Naive B cell (primary cell): ENCODE measurements at regions not wholly inside any gene's neighbourhood (a gene's known extent, or its start where the extent isn't known, plus 50 kb on each side); places are given as distances from the start of the nearest gene placed in this dataset.
A peak's percentile ranks its signal among the peaks of the same experiment; 100 is the strongest.
"Not testable (repeated sequence)": the region's sequence is repeated elsewhere in the genome, so short reads cannot be mapped to it uniquely, and the experiment has no call there.

Source experiments
- ATAC-seq, 2 donors: fragments of 150-1000 bp; cut with Tn5 transposase; 2 replicates each; pipeline ENCODE4 v1.10.0; 2021; ENCODE audit warnings: low read depth in 2 of 2, mild to moderate bottlenecking in 2 of 2, moderate library complexity in 2 of 2
- DNase-seq: peaks from one replicate; pipeline ENCODE4 v3.0.0; 2022
- H3K27ac Mint-ChIP-seq, 6 donors: one replicate each; pipeline ENCODE4 v1.8.0; 2020 to 2022; ENCODE audit warnings: mild to moderate bottlenecking in 6 of 6, mixed read lengths in 6 of 6, moderate library complexity in 5 of 6, inconsistent platforms in 2 of 6
- H3K27me3 Mint-ChIP-seq, 3 donors: one replicate each; pipeline ENCODE4 v1.8.0; 2021 to 2022; ENCODE audit warnings: mixed read lengths in 3 of 3, mild to moderate bottlenecking in 1 of 3
- H3K36me3 Mint-ChIP-seq, 2 donors: one replicate each; pipeline ENCODE4 v1.8.0; 2020 to 2022; ENCODE audit warnings: mixed read lengths in 2 of 2, inconsistent platforms in 1 of 2, mild to moderate bottlenecking in 1 of 2
- H3K4me1 Mint-ChIP-seq, 3 donors: one replicate each; pipeline ENCODE4 v1.8.0; 2020 to 2022; ENCODE audit warnings: mixed read lengths in 3 of 3, inconsistent platforms in 1 of 3, mild to moderate bottlenecking in 1 of 3, moderate library complexity in 1 of 3
- H3K4me3 Mint-ChIP-seq, 8 donors: one replicate each; pipeline ENCODE4 v1.8.0; 2020 to 2022; ENCODE audit warnings: mild to moderate bottlenecking in 8 of 8, mixed read lengths in 8 of 8, moderate library complexity in 8 of 8, inconsistent platforms in 2 of 8
- H3K9me3 Mint-ChIP-seq, 7 donors: one replicate each; pipeline ENCODE4 v1.8.0; 2020 to 2022; ENCODE audit warnings: mixed read lengths in 7 of 7, mild to moderate bottlenecking in 5 of 7, inconsistent platforms in 2 of 7, moderate library complexity in 1 of 7

DNA sequence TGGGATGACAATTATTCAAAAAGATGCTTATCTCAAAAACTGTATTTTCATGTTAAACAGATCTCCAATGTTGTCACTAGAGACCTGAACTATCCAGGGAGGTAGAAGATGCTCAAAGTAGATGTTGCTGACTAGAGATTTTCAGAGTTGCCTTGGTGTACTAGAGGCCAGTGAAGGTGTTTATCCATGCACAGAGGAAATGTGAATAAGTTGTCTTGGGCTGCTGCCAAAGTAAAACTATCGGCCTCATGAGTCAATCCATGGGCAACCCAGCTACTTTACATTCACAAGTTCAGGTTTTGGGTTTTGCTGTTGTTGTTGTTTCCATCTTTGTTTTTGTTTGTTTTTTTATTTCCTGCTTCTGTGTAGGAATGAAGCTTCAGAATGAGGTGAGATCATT, 141.1 kb upstream of the RANBP3L start:
- no peak for DNase-seq
- H3K4me1 Mint-ChIP-seq: no peaks in the 10 kb centered on the region
- no peak overlapping the region for H3K4me3 Mint-ChIP-seq
- H3K27ac Mint-ChIP-seq: peak overlapping the region in 1 of 6 donors; percentile 61
- H3K27me3 Mint-ChIP-seq: peaks cover 0 to 15% (median 8%) of the 10 kb centered on the region in 3 donors
- no peaks in the 10 kb centered on the region for H3K36me3 Mint-ChIP-seq
- H3K9me3 Mint-ChIP-seq: peaks cover 0 to 2% (median 0%) of the 10 kb centered on the region in 7 donors
- ATAC-seq: no peak

DNA sequence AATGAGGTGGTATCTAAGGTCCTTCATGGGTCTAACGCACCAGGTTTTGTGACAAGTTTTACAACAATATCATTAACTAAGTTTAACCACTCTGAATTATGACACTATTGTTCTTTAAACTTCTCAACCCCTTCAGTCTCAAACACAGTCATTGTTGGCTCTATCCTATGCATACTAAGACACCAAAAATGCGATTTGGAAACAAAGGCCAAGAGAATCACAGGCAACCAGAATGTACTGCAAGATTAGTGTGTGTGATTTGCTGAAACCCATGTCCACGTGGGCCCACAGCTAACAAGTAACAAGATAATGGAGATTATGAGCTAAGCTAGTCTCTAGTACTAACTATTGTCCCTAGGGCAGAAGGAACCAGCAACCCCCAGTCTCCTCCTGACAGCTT, 142.2 kb upstream of the RANBP3L start:
- Mint-ChIP-seq H3K27ac (no peak overlapping the region), H3K27me3 (peaks cover 0 to 14% (median 5%) of the 10 kb centered on the region in 3 donors), H3K9me3 (no peaks in the 10 kb centered on the region), H3K36me3 (no peaks in the 10 kb centered on the region), H3K4me1 (no peaks in the 10 kb centered on the region), H3K4me3 (no peak overlapping the region)
- DNase-seq (no peak), ATAC-seq (no peak)

DNA sequence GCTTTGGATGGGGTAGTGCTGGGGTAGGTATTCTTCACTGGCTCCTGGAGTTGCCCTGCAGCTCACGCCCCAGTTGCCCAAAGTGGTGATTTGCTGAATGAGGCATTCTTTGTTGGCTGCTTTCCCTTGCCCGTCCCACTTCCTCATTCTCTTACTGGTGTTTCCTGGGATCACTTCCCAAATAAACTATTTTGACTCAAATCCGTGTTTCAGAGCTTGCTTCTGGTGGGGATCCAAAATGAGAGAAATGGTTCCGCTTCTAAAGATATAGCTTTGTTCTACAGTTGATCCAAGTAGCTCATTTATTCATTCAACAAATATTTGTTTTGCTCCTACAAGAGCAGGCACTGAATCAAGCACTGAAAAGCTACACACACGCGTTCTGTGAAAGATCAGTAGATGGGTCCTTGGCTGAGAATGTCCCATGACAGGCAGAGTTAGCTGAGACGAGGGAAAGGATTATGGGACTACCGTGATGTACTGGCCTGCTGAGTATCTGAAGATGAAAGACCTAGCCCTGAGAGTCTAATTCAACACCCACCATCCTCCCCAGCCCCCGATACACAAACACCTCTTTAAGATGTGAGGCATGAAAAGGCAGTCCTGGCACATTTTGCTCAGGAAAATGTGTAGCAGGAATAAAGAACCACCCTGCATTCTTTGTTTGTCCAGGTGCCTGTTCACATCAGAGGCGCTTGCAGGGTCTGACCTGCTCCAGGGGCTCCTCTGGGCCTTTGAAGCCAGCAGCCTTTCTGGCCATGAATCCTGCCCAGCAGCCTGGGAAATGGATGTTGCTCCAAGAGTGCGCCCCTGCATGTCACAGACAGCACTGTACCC, 143.1 kb upstream of the RANBP3L start:
- peaks cover 0 to 7% (median 0%) of the 10 kb centered on the region in 3 donors for H3K27me3 Mint-ChIP-seq
- H3K27ac Mint-ChIP-seq: no peak overlapping the region

DNA sequence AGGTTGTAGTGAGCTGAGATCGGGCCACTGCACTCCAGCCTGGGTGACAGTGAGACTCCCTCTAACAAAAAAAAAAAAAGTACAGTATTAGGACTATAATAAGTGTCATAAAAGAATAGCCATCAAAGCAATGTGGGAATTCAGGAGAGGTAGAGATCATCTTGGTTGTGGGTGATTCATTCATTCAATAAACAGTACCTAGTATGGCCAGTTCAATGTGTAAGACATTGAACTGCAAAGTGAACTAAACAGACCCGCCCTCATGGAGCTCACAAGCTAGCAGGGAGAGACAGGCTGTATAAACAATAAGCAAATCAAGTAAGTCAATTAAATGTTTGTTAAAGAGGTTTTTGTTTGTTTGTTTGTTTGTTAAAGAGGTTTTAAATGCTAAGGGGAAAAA, 146.1 kb upstream of the RANBP3L start:
- no peak for DNase-seq
- Mint-ChIP-seq H3K4me1 (no peaks in the 10 kb centered on the region), H3K27ac (no peak overlapping the region), H3K9me3 (no peaks in the 10 kb centered on the region), H3K36me3 (no peaks in the 10 kb centered on the region), H3K4me3 (no peak overlapping the region), H3K27me3 (no peaks in the 10 kb centered on the region)
- ATAC-seq: no peak

More for the DNA sequence above, 143.1 kb upstream of the RANBP3L start:
- DNase-seq (no peak), ATAC-seq (no peak)
- no peaks in the 10 kb centered on the region for H3K4me1 Mint-ChIP-seq
- H3K4me3 Mint-ChIP-seq: no peak overlapping the region
- H3K36me3 Mint-ChIP-seq: no peaks in the 10 kb centered on the region
- H3K9me3 Mint-ChIP-seq: no peaks in the 10 kb centered on the region

DNA sequence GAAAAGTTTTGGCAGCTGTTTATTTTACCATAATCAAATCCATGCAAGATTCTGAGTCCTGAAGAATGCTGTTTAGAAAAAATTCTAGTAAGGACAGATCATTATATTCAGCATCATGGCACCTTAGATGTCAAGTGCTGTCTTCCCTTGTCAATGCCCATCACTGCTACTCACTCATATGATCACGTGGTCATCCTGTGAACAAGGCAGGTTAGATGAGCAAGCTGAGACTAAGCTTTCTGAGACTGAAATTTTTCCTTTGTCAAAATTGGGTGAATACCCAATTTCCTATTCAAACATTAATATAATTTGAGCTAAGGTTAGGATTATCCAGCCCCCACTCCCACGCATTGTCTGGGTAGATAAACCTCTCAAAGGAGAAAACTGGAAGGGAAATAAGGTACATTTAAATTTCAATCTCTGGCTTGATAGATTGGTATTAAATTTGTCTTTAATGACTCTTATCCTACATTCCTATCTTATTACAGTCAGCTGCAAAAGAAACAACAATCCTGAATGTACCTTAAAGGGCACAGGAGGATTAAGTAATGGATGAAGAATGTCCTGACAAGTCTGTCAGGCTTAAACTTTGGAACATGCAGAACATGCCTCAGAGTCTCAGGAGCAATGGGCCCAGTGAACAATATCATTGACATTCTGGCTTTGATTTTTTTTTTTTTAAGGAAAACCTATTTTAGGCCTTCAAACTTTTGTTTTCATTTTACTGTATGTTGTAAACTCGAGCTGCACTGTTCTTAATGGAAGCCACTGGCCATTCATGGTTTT, 148.7 kb upstream of the RANBP3L start:
- no peaks in the 10 kb centered on the region for H3K36me3 Mint-ChIP-seq
- no peak for DNase-seq
- H3K4me3 Mint-ChIP-seq: no peak overlapping the region
- no peaks in the 10 kb centered on the region for H3K4me1 Mint-ChIP-seq
- no peaks in the 10 kb centered on the region for H3K9me3 Mint-ChIP-seq
- H3K27ac Mint-ChIP-seq: peak overlapping the region in 1 of 6 donors; percentile 41
- ATAC-seq: no peak
- peaks cover 0 to 9% (median 5%) of the 10 kb centered on the region in 3 donors for H3K27me3 Mint-ChIP-seq

DNA sequence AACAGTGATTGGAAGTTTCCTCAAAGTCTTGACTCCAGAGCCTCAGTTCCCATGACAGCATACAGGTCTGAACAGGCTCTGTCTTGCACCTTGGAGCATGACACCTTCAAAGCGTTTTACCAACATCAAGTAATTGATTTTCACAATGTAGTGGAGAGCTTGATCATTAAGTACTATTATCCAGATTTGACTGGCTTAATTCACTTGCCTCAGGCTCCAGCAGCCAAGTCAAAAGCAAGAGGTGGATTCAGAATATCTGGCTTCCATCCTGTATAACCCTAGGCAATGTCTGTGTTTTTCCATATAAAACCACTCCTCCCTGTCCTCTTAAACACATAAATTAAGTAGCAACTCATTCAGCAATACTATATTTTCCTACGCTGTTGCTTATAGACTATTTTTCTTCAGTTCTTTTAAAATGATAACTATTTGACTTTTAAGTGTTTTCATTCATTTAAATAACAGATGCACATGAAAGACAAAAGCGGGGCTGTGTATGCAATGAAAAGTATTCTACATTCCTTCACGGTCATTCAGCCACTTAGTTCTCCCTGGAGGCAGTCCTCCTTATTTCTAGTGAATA, 150.8 kb upstream of the RANBP3L start:
- H3K9me3 Mint-ChIP-seq: no peaks in the 10 kb centered on the region
- H3K27ac Mint-ChIP-seq: no peak overlapping the region
- peaks cover 0 to 9% (median 8%) of the 10 kb centered on the region in 3 donors for H3K27me3 Mint-ChIP-seq
- no peak for DNase-seq
- ATAC-seq: no peak
- no peaks in the 10 kb centered on the region for H3K4me1 Mint-ChIP-seq
- peak overlapping the region in 1 of 8 donors; percentile 6 for H3K4me3 Mint-ChIP-seq
- H3K36me3 Mint-ChIP-seq: no peaks in the 10 kb centered on the region

DNA sequence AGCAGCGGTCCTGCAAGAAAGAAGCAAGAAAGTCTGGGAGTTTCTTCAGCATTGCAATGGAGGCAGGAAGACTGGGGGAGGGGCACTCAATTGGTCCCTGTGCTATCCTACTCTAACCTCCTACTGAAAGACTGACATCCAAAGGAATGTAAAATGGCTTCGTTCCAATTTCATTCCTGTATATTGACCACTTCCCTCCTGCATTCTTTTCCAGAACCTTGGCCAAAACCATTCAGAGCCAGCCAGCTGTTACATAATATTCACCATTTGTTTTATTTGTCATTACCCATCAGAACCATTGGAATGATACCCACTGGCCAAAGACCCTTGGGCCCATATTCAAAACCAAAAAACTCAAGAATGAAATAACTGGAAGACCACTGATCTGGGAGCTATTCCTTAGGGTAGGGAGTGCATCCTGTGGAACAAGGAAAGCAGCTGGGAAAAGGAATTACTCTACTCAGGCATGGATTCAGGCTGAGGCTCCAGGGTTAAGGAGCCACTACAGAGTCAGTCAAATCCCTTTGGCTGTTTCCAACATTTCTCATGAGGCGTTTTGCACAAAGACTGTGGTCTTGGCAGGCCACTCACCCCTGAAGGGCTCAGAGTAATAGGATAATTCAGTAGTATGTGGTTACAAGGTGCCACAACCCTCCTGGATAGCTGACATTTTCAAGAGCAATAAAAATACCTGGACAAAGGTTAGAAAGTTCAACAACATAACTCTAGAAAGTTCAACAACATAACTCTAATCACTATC, 148.7 kb upstream of the SLC1A3 start:
- Mint-ChIP-seq H3K4me3 (no peak overlapping the region), H3K9me3 (no peaks in the 10 kb centered on the region), H3K4me1 (peaks cover 14 to 20% (median 16%) of the 10 kb centered on the region in 3 donors), H3K27ac (no peak overlapping the region), H3K36me3 (no peaks in the 10 kb centered on the region), H3K27me3 (peaks cover 2 to 12% (median 9%) of the 10 kb centered on the region in 3 donors)
- no peak for ATAC-seq
- DNase-seq: no peak

DNA sequence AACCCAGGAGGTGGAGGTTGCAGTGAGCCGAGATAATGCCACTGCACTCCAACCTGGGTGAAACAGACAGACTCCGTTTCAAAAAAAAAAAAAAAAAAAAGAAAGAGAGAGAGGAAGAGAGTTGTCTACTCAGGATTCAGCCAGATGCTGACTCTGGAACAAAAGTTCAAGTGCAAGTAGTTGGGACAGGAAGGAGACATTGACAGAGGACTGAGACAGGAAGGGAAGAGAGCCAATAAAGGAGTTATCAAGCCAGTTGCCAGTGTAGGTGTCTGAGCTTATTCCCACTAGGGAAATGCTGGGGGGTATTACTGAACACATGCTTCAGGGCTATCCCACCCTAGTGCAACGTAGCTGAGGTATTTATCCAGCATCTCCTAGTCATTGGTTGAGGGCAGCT, 147.7 kb upstream of the SLC1A3 start:
- Mint-ChIP-seq H3K27me3 (peaks cover 6 to 21% (median 13%) of the 10 kb centered on the region in 3 donors), H3K4me3 (no peak overlapping the region), H3K4me1 (peaks cover 14 to 20% (median 16%) of the 10 kb centered on the region in 3 donors), H3K9me3 (no peaks in the 10 kb centered on the region), H3K27ac (no peak overlapping the region), H3K36me3 (no peaks in the 10 kb centered on the region)
- ATAC-seq: no peak
- DNase-seq: no peak

DNA sequence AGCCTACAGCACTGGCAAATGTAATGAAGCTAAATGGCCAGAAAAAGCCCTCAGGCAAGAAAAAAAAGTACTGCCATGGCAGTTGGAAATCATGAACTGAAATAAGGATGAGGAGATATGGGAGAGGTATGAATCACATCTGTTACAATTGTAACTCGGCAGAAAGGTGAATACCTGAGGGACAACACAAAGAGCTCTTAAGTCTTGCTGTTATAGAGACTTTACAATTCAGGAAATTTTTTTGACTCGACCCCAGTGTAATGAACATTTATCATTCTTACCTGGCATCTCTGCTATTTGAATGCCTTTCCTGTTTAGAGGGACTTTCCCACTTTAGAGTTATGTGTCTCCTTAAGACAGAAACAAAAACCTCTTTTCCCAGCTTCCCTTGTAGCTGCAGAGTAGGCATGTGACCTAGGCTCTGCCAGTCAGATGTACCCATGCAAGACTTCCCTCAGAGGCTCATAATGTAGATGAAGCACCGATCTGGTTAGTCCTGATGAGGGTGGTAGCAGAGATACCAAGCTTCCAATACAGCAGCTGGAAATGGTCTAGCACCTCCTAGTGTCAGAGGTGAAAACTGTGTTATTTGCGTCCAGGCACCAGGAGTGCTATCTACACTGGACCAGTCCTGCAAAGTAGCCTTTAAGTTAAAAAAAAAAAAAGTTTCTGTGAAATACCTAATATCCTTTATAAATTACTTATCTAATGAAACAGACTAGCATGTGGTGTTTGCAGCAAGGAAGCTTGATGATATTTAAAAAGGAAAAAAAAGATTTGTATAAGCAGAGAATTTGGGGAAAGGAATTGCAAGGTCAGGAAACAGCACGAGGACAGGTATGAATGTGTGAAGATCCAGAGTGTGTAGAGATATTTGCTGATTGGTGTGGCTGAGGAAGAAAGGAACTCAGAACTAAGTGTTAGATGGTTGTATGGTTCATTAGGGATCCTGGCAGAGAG, 146.9 kb upstream of the SLC1A3 start:
- no peak overlapping the region for H3K4me3 Mint-ChIP-seq
- DNase-seq: no peak
- ATAC-seq: peak; percentile 49
- H3K27me3 Mint-ChIP-seq: peaks cover 6 to 22% (median 12%) of the 10 kb centered on the region in 3 donors
- H3K27ac Mint-ChIP-seq: peak overlapping the region in 1 of 6 donors; percentile 29
- H3K36me3 Mint-ChIP-seq: no peaks in the 10 kb centered on the region
- H3K9me3 Mint-ChIP-seq: no peaks in the 10 kb centered on the region
- peaks cover 14 to 20% (median 16%) of the 10 kb centered on the region in 3 donors for H3K4me1 Mint-ChIP-seq

DNA sequence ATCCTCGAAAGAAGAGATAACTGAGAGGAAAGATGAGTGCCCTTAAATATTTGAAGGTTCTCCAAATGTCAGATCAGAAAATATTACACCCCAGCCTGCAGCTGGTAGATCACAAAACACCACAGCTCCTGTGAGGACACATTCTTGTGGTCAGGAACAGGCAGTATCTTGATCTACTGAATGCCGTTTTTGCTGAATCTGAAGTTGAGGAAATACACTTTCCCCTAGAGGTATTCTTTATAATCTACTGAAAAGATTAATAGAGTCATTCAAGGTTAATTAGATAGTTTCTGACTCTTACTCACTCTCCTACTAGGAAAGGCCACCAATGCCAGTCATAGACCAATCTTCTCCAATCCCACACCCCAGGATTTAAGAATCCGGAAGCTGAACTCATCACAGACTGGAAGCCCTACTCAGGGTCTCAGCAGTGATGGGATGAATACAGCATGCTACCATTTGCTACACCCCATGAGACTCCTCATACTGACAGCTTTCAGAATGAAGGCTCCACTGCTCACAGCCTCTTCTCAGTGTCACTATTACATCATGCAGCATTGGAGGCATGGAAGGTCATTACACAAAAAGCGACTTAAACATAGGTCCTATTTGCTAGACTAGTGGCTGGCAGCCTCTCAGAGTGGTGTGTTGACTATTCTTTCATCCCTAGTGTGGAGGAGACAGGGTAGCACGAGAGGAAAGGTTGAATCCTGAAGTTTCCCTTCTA, 143.9 kb upstream of the SLC1A3 start:
- Mint-ChIP-seq H3K27me3 (peaks cover 11 to 17% (median 14%) of the 10 kb centered on the region in 3 donors), H3K4me3 (no peak overlapping the region), H3K4me1 (peaks cover 14 to 20% (median 16%) of the 10 kb centered on the region in 3 donors), H3K36me3 (peaks cover 0 to 6% of the 10 kb centered on the region in 2 donors), H3K9me3 (peaks cover 0 to 2% (median 0%) of the 10 kb centered on the region in 7 donors), H3K27ac (no peak overlapping the region)
- no peak for DNase-seq
- no peak for ATAC-seq

DNA sequence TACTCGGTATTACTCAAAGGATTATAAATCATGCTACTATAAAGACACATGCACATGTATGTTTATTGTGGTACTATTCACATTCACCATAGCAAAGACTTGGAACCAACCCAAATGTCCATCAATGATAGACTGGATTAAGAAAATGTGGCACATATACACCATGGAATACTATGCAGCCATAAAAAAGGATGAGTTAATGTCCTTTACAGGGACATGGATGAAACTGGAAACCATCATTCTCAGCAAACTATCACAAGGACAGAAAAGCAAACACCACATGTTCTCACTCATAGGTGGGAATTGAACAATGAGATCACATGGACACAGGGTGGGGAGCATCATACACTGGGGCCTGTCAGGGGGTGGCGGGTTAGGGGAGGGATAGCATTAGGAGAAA, 130.5 kb upstream of the SLC1A3 start:
- H3K27me3 Mint-ChIP-seq, H3K27ac Mint-ChIP-seq: not testable (repeated sequence)

More for the DNA sequence above, 130.5 kb upstream of the SLC1A3 start:
- H3K4me3 Mint-ChIP-seq, H3K36me3 Mint-ChIP-seq, ATAC-seq, H3K4me1 Mint-ChIP-seq, DNase-seq: not testable (repeated sequence)
- peaks cover 0 to 13% (median 9%) of the 10 kb centered on the region in 7 donors for H3K9me3 Mint-ChIP-seq
